Mesenchymal stem cell (in vitro differentiated cells and primary cell): ENCODE measurements at regions not wholly inside any gene's neighbourhood (a gene's known extent, or its start where the extent isn't known, plus 50 kb on each side); places are given as distances from the start of the nearest gene placed in this dataset. TPM values are rescaled to one million over a fixed set of nuclear protein-coding genes. Genes with fewer than 3 reads are reported as not detected.

Experiments used
- DNase-seq: peaks from one replicate; pipeline ENCODE4 v3.0.0-alpha.2; 2013
- H2AFZ ChIP-seq: one replicate; pipeline ENCODE4 v1.6.1; 2013; ENCODE audit warnings: low read depth, mild to moderate bottlenecking, control low read depth, inconsistent platforms, low read length, moderate library complexity
- H2AK5ac ChIP-seq: 2 replicates; pipeline ENCODE4 v1.6.1; 2013; ENCODE audit warnings: low read length, moderate library complexity, mild to moderate bottlenecking, inconsistent platforms; ENCODE audit not compliant: severe bottlenecking
- H2BK120ac ChIP-seq: one replicate; pipeline ENCODE4 v1.6.1; 2013; ENCODE audit warnings: low read depth, mild to moderate bottlenecking, inconsistent platforms, low read length, moderate library complexity
- H2BK12ac ChIP-seq, 2 experiments: one replicate each; pipeline ENCODE4 v1.6.1; 2013; ENCODE audit warnings: inconsistent platforms in 2 of 2, low read length in 2 of 2, mild to moderate bottlenecking in 2 of 2, moderate library complexity in 2 of 2, control low read depth in 1 of 2
- H2BK15ac ChIP-seq: one replicate; pipeline ENCODE4 v1.6.1; 2013; ENCODE audit warnings: mild to moderate bottlenecking, low read depth, inconsistent platforms; ENCODE audit not compliant: poor library complexity, severe bottlenecking
- H2BK5ac ChIP-seq: 2 replicates; pipeline ENCODE4 v1.6.1; 2013; ENCODE audit warnings: low read depth, mild to moderate bottlenecking, low read length, control low read depth, inconsistent platforms; ENCODE audit not compliant: poor library complexity, severe bottlenecking
- H3K14ac ChIP-seq, 2 experiments: one replicate each; pipeline ENCODE4 v1.6.1; 2013; ENCODE audit warnings: inconsistent platforms in 2 of 2, low read length in 2 of 2, control low read depth in 1 of 2, mild to moderate bottlenecking in 1 of 2, moderate library complexity in 1 of 2
- H3K18ac ChIP-seq, 2 experiments: one replicate each; pipeline ENCODE4 v1.6.1; 2013; ENCODE audit warnings: inconsistent platforms in 2 of 2, low read length in 2 of 2, control low read depth in 1 of 2, low read depth in 1 of 2, mild to moderate bottlenecking in 1 of 2
- H3K23ac ChIP-seq, 2 experiments: one replicate each; pipeline ENCODE4 v1.6.1; 2013; ENCODE audit warnings: inconsistent platforms in 2 of 2, low read length in 2 of 2, mild to moderate bottlenecking in 2 of 2, moderate library complexity in 2 of 2, control low read depth in 1 of 2
- H3K27ac ChIP-seq: 2 replicates; pipeline ENCODE4 v1.5.1; 2013; ENCODE audit warnings: mild to moderate bottlenecking, moderate library complexity, low read length, control low read depth, inconsistent platforms; ENCODE audit not compliant: poor library complexity, severe bottlenecking
- H3K27me3 ChIP-seq, 2 experiments: 2 replicates each; pipeline versions ENCODE4 v1.6.1 to v1.7.0; 2013; ENCODE audit warnings: low read length in 2 of 2, mild to moderate bottlenecking in 2 of 2, moderate library complexity in 2 of 2, control low read depth in 1 of 2, inconsistent platforms in 1 of 2; ENCODE audit not compliant: control insufficient read depth in 1 of 2, insufficient read depth in 1 of 2
- H3K36me3 ChIP-seq, 2 experiments: 2 replicates each; pipeline versions ENCODE4 v1.6.1 to v1.7.0; 2013; ENCODE audit warnings: low read length in 2 of 2, control low read depth in 1 of 2, inconsistent platforms in 1 of 2, low read depth in 1 of 2, mild to moderate bottlenecking in 1 of 2; ENCODE audit not compliant: insufficient read depth in 2 of 2, control insufficient read depth in 1 of 2
- H3K4ac ChIP-seq, 2 experiments: one replicate each; pipeline ENCODE4 v1.6.1; 2013; ENCODE audit warnings: inconsistent platforms in 2 of 2, low read length in 2 of 2, mild to moderate bottlenecking in 2 of 2, moderate library complexity in 2 of 2, control low read depth in 1 of 2, low read depth in 1 of 2
- H3K4me1 ChIP-seq: 2 replicates; pipeline ENCODE4 v1.6.1; 2013; ENCODE audit warnings: low read depth, low read length, control low read depth; ENCODE audit not compliant: control insufficient read depth, insufficient read depth
- H3K4me2 ChIP-seq: 2 replicates; pipeline ENCODE4 v1.6.1; 2013; ENCODE audit warnings: low read length, mild to moderate bottlenecking, inconsistent platforms; ENCODE audit not compliant: poor library complexity, severe bottlenecking
- H3K4me3 ChIP-seq, 2 experiments: 2 replicates each; pipeline versions ENCODE4 v1.5.1 to v1.7.0; 2013; ENCODE audit warnings: low read length in 2 of 2, mild to moderate bottlenecking in 2 of 2, control low read depth in 1 of 2, low read depth in 1 of 2; ENCODE audit not compliant: insufficient read depth in 1 of 2
- H3K79me1 ChIP-seq: replicated peaks from 2 replicates; pipeline ENCODE4 v1.6.1; 2013; ENCODE audit warnings: mild to moderate bottlenecking, control low read depth, low read length, inconsistent platforms; ENCODE audit not compliant: poor library complexity, severe bottlenecking
- H3K9ac ChIP-seq: 2 replicates; pipeline ENCODE4 v1.7.0; 2013; ENCODE audit warnings: mild to moderate bottlenecking, low read length, moderate library complexity
- H3K9me3 ChIP-seq: 2 replicates; pipeline ENCODE4 v1.7.0; 2013; ENCODE audit warnings: mild to moderate bottlenecking, low read length; ENCODE audit not compliant: control insufficient read depth
- H4K8ac ChIP-seq: one replicate; pipeline ENCODE4 v1.6.1; 2013; ENCODE audit warnings: inconsistent platforms, mild to moderate bottlenecking, low read length, moderate library complexity
- H4K91ac ChIP-seq: one replicate; pipeline ENCODE4 v1.6.1; 2013; ENCODE audit warnings: mild to moderate bottlenecking, low read length, inconsistent platforms
- WGBS: methylation state at CpG from one replicate; pipeline ENCODE4 v1.1.7; 2013; ENCODE audit warnings: mixed read lengths; 5-methylcytosine and 5-hydroxymethylcytosine counted together
- small RNA-seq: library from polyadenylated mRNA; stranded (forward); fragments of <200 nt; extraction: miRNeasy Mini kit (QIAGEN cat#:217004); gene quantifications from one replicate; pipeline ENCODE3, GENCODE V24; 2013; ENCODE audit warnings: low read depth

DNA sequence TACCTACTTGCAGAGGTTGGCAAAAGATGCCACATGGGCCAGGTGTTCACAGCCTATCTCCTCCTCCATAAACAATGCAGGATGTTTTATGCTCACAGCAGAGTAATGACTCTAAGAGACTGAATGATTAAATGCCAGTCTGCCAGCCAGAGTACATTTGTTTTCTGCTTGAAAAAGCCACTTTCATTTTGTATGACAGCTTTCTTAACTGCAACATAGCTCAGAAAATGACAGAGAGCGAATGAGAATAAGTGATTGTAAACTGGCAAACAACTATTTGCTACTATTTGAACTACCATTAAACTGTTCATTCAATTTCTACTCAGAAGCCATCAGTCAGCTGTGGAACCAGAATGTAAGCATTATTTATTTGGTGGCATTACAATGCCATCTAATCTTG, 50.6 kb upstream of the DCC start:
- 57% methylated on average over 1 of the region's 1 CpG for WGBS
- Histone ChIP-seq H3K14ac (no peak overlapping the region), H3K27ac (no peak overlapping the region), H3K4ac (no peak overlapping the region), H2AK5ac (no peak overlapping the region), H3K4me1 (no peaks in the 10 kb centered on the region), H2AFZ (no peak overlapping the region), H3K18ac (no peak overlapping the region), H3K36me3 (no peaks in the 10 kb centered on the region), H2BK12ac (no peak overlapping the region), H3K23ac (no peak overlapping the region), H3K9ac (no peak overlapping the region), H3K9me3 (no peaks in the 10 kb centered on the region), H2BK120ac (no peak overlapping the region), H3K79me1 (no peaks in the 10 kb centered on the region), H2BK15ac (no peak overlapping the region), H3K27me3 (no peaks in the 10 kb centered on the region), H2BK5ac (no peak overlapping the region), H4K91ac (no peak overlapping the region), H4K8ac (no peak overlapping the region), H3K4me2 (no peak overlapping the region), H3K4me3 (no peak overlapping the region)
- DNase-seq, result no peak

Small RNAs in the stretch of these regions (small RNA-seq; reads per million reads assigned to genes)
- gene RNU1-46P, result not detected
